GM18870 (cell line): ENCODE measurements at regions not wholly inside any gene's neighbourhood (a gene's known extent, or its start where the extent isn't known, plus 50 kb on each side); places are given as distances from the start of the nearest gene placed in this dataset.

ENCODE experiments used
- ATAC-seq: cut with Tn5 transposase; IDR thresholded peaks from one replicate; pipeline ENCODE4 v1.9.1; 2021; ENCODE audit warnings: moderate library complexity; ENCODE audit not compliant: unreplicated experiment

DNA sequence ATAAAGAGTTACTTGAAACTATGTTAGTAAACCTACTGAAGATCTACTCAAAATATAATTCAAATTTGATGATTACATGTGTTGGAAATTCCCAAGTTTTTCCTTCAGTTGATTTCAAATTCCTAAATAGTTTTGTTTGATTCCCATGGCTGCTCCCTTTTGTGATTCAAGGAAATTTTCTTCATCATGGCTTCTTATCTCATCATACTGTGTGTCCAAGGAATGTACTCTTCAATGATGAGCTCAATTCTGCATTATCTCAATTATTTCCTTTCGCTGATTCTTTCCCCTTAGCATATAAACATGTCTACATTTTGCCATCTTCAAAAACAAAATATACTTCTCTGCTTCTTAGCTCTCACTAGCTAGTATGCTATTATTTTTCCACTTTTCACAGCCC is 460.4 kb upstream of the NAALADL2 start:
- no peak for ATAC-seq

DNA sequence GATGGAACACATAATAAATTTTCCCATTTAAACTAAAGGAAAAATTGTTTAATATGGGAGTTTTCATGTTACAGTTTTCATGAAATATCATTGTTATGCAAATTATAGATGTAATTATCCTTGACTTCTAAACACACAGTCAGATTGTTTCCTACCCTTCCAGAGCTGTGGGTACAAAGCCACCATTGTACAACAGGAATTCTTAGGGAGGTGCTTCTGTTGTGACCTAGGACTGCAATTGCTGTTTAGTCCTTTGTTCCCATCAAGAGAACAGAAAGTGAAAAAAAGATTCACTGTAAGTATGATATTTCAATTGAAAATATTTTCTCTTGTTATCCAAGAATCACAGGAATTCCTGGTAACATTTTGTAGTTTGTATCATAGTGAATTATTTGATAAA is 455.3 kb upstream of the NAALADL2 start:
- no peak for ATAC-seq

DNA sequence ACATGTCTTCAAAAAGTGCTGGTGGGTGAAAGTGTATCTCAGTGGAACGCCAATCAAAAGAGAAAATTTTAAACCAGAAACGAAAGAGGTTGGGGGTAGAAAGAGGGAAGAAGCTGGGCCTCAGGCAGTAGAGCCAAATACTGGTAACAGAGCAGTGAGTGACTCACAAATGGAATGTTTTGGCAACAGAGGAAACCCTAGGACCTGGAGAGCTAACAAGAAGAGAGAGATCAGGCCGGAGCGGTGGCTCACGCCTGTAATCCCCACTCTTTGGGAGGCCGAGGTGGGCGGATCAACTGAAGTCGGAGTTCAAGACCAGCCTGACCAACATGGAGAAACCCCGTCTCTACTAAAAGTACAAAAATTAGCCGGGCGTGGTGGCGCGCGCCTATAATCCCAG is 450.8 kb upstream of the NAALADL2 start:
- no peak for ATAC-seq

DNA sequence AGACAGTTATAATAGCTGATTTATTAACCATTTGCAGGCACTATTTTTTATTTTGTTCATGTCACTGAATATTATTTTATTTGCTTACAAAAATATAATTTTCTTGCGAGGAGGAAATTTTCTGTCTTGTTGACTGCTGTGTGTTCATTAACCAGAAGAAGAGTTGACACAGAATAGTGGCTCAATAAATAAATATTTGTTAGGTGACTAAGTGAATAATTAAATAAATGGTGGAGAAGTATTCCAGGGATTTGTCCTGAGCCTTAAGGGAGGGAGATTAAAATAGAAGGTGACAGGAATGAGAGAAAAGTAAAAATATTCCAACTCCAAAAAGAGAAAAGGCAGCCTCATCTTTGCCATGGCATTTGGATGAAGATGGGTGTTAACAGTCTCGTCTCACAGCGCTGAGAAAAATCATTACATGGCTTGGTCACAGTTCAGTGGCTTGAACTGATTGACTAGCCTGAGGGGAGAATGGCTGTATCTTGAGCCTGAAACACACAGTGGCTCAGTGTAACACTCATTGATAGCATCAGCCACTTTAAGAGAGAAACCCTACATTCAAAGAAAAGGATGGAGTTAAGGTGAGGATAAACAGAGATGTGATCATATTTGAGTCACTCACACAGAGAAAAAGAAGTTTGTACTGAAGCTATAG is 449.9 kb upstream of the NAALADL2 start:
- no peak for ATAC-seq

DNA sequence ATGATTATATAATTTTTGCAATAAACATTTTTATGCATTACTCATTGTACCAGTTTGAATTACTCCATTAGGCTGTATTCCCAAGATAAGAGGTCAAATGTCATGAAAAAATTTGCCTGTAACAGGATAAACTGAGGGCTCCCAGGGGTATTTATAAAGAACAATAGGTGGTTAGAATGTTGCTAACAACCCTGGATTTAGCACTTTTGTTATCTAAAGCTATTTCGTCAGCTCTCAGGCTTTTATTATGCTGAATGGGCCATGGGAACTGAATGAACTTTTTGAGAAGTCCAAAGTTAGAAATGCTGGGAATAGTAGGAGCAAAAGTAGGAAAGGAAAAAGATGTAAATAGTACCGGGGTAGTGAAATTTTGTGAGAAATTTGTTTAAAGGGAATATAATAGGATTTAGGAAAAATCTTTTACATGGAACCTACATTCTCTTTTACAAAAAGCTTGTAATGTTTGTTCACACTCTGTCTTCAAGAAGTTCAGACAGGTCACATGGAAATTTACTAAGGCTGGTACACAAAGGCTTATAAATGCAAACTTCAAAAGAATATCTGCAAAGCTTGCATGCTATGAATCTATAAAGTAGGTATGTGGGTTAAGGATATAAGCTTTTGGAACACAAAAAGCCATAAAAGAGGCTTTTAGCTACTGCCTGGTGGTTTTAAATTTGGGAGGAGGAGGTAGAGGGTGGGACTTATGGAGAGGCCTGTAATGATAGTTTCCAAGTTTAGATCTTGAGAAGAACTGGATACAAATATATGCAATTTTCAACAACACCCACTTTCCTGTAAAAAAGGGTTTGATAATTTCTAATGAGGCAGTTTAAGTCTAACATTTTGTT is 445.8 kb upstream of the NAALADL2 start:
- no peak for ATAC-seq

DNA sequence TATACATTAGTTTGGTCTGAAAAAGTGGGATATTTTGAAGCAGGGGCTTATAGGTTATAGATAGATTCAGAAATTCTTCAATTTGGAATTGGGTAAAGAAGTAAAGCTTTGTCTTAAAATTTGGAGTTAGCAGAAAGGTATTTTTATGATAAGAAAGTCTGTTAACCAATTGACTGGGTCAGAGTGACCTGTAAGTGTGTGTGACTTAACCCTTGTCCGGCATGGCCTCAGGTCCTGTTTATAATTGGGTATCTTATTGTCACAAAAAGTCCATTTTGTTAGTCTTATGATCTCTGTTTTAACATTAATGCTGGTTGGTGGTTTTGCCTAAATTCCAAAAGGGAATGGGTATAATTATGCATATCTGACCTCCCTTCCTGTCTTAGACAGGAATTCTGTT is 444.2 kb upstream of the NAALADL2 start:
- no peak for ATAC-seq

DNA sequence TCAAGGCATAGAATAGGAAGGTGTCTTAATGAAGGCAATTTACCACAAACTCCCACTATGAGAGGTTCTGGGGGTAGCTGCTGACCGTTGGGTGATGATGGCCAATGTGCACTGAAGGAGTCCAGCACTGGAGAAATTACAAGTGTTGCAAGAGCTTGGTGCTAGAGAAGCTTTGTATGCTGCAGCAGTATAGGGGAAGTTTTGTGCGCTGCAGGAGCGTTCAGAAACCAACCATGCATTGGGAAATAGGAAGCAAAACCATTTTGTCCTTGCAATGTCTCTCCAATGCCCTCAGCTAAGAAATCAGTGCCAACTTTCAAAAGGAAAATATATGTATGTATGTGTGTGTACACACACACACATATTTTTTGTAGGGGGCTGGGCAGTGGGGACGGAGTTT is 441.6 kb upstream of the NAALADL2 start:
- ATAC-seq = no peak

DNA sequence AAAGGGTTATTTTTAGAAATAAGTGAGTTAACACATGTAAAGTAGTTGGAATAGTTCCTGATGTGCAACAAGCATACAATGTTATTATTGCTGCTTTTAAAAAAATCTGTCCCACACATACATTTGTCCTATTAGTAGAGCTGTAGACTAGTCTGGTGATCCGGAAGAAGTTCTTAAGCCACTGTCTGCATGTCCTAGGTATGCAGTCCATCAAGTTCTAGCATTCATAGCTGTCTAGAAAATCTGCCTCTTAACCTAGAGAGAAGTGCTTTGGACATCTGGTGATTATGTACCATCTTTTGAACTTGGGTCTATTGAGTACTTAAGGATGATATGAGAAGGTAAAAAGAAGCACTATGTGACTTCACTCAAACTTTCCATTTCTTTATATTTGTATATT is 439.9 kb upstream of the NAALADL2 start:
- no peak for ATAC-seq

DNA sequence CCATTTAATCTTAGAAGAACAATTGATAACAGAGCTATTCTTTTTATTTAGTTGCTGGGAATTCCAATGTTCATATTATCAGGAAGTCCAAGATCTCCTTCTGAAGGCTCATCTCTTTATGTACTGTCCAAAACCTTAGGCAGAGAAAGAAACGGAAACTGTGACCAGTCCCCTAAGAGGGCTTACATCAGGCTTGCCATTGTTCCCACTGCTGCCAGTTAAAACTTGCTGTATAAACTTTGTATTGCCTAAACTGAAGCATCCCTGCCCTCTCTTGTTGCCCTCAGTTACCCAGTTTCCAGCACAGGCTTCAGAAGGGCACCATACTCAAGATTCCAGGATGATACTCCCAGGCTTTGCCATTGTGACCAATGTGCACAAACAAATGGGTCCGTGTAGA is 435.2 kb upstream of the NAALADL2 start:
- no peak for ATAC-seq

DNA sequence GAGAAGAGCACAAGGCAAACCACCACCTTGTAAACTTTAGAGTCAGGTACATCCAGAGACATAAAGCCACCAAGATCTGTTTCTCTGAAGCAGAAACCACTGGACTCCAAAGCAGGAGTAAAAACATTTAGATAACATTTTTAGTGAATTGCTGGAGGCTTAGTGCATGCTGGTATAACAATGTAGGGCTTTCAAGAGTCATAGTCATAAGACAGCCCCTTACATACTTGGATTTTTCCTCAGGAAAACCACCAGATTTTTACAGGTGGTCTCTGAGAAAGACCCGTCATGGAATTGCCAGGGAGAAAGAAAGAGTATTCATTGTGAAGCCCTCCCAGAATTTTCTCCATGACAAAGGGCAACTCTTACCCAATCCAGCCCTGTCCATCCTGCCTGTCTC is 434.5 kb upstream of the NAALADL2 start:
- ATAC-seq = no peak

DNA sequence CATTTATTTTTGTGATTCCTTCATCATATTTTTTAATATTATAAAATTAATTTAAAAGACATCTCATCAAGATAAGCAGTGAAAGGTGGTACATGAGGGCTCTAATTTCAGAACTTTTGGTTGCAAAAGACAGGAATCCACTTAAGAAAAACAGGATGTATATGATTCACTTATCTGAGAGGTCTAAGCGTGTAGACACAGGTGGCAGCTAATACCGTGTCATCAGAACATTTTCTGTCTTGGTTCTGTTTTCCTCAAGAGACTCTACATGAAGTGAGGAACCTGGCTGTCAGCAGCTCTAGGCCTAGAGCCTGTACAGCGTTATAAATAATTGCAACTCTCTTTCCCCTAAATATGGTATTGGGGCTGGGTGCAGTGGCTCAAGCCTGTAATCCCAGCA is 433.7 kb upstream of the NAALADL2 start:
- no peak for ATAC-seq

DNA sequence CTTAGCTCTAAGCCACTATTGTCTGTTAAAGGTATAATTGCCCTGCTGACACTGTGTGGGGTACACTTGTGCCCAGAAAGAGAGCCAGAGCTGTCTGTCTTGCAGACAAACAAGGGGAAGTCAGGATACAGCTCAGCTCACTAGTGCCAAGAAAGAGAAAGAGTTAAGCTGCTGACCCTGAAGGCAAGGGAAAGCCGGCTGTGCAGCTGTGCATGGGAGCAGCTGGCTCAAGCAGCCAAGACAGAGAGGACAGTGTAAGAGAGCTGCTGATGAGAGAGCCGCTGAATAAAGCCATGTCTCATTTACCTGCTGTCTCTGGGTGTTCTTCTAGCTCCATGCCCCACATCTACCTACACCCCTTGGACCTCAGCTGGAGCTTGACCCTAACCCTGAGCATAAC is 428.1 kb upstream of the NAALADL2 start:
- ATAC-seq = no peak

DNA sequence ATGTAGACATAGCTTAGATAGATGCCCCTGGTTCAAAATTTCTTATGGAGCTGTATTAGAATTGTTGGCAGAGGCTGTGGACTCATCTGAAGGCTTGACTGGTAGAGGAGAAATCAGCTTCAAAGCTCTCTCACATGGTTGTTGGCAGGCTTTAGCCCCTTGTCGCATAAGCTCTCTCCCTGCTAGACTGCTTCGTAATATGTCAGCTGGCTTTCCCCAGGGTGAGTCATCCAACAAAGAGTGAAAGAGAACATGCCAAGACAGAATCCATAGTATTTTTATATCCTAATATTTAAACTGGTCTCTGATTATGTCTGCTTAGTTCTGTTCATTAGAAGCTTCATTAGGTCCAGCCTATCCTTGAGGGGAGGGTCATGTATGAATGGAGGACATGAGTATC is 427.4 kb upstream of the NAALADL2 start:
- no peak for ATAC-seq

DNA sequence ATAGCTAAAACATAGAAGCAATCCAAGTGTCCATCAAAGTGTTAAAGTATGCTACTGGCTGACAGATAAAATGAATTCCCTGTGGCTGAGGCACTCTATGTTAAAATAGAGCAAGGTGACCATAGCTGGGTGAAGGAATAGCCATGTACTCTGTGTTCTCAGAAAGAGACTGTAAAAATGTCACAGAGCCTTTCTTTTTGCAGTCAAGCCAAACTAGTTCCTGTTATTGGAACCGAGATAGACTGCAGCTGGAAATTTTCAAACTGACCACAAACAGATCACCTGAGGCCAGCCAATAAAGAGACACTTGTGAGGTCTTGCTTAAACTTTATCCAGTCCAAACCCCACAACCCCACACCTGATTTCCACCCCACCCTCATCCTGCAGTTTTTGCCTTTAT is 422.8 kb upstream of the NAALADL2 start:
- no peak for ATAC-seq

DNA sequence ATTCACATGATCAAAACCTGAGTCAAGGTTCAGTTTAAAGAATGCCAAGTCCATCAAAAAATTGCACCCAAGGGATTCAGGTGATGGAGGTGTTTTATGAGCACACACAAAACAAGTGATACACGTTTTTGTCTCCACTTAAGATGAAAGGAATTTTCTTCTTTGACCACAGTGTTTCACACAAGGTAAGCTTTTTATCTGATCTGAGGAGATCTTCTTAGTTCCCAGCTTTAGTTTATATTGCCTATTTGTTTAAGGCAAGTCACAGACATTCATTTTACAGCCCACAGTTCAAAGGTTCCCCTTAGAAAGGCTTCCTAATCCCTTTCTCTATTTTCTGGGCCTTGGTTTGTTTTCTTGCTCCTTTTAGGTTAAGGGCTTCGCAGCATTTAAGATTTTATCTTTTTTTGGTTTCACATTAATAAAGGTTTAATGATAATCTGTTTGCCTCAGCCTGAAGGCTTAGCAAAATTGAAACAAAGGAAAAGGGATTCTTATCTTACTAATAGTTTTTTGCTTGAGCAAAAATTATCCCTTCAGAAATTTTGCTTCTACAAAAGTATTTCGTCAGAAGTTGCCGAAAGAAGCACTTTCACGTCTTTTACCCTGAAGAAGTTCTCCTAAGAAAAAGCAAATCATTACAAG is 420.5 kb upstream of the NAALADL2 start:
- ATAC-seq = no peak

DNA sequence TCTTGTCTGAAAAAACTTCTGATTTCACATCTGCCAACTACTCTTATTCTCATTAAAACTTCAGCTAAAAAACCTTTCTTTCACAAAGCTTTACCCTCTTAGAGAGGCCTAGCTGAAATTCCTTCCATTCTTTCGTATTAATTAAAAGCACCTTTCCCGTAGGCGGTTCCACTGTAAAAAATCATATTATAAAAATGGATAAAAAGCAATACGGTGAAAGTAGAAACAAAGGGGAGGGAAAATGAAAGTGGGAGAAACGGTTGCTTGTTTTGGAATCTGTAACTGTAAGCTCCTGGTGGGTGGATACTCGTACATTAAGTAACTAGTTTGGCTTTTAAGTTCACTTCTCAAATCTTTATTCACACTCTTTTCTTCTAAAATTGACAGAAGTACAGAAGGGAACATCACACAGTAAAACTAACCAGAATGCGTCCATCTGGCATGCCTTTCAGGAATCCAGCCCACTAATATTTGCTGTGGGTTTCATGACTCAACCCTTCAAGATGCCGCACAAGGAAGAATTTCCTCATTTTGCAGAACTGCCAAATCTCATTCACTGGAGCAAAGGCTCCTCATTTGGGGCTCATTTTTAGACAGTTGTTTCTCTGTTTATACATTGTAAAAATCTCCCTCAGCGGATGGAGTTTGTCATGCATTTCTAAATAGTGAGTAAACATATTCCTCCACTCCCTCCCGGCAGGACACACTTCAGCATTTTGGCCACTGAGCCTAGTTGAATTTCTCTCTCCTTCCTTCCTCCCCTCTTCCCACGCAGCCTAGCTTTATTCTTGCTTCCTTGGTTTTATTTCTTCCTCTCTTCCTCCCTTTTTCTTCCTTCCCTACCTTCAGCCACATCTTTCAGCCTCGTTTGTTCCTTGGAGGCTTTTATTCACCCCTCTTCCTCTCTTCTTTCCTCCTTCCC is 419.5 kb upstream of the NAALADL2 start:
- ATAC-seq = no peak

DNA sequence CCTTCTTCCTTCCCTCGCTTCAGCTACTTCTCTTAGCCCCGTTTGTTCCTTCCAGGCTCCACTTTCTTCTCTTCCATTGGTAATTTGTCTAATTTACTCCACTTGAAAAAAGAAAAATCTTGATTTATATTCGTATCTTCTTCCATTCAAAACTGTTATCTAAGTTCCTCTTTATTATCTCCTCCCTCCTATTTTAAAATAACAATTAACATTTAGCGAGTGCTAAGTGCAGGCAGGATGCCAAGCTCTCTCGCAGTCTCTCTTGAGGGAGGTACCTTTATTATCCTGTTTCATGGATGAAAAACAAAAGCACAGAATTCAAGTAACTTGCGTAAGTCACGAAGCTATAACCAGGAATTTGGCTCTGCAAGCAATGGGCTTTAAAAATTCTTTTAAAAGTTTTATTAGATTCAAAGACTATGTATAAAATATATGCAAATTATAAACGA is 418.9 kb upstream of the NAALADL2 start:
- ATAC-seq = no peak

DNA sequence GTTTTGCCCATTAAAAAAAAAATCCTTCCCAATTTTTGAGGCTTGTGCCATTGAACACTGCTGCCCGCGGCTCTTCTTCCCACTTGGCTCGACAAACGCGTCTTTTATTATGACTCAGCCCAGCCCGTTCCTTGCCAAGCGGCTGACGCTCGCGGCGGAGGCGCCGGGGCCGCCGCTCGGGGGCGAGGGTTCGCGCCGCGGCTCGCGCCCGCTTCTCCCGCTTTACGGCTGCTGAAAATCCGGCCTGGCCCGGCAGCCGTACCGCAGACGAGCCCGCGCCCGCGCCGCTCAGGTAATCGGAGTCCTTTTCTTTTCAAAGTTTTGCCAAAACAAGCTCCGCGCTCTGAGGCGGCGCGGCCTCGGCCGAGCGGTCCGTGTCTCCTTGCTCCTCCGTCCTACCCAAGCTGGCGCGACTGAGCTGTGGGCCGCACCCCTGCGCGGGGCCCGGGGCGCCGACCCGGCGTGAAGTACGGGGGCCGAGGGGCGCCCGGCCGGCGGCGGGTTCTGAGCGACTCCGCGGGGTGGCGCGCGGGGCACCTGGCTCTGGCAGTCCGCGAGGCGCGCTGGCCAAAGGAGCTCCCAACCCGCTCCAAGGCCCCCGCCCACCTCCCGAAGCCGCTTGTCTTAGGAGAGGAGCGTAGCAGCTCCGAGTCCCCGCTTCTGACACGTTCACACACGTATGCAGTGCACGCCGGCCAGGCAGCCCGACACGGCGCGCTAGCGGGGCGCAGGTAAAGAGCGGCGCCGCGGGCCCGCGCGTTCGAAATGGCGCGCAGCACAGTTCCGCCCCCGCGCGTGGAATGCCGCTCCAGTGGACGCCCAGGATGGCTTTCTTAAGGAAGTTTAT is 418.2 kb upstream of the NAALADL2 start:
- ATAC-seq = peak; percentile 70

DNA sequence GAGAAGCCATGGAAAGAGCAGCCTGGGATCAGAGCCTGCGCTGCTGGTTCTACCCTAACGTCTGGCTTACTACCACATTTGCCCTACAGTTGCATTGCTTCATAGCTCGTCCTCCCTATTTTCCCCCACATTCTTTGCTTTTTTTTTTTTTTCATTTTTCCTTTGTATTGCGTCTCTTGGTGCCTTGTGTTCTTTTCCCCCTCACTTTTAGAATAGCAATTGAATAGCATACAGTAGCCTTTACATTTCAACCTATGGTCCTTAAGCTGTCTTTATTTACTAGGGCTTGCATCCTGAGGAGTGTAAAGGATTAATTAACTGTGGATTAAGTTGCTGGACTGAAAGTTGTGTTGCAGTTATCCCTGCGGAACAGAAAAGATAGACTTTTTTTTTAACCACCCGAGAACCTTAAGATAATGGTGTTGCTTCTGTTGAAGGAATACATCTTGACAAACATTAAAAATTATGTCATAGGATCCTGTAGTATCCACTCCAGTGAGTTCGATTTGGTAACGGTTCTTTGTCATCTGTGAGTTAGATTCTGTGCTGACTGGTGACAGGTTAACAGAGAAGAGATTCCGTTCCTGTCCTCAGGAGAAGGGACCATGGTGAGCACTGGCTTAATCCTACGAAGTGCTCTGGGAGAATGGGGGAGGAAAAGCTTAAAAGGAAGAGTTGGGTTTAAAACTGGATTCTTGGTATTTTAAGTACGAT is 417.4 kb upstream of the NAALADL2 start:
- ATAC-seq = no peak

DNA sequence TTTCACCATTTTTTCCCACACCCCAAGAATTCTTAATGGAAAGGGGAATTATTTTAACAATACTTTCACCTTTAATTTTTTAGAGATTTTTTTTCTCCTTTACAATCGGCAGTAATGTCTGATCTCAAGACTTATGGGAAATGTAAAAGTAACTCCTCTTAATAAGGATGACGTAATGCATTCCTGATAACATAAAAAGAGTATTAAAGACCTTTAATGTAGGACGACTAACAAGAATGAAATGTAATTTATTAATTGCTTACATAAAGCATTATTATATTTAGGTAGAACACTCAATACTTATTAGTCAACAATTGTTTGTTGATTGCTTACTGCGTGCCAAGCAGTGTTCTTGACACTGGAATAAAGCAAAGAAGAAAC is 416.8 kb upstream of the NAALADL2 start:
- no peak for ATAC-seq
